K562 (cell line): ENCODE measurements at regions not wholly inside any gene's neighbourhood (a gene's known extent, or its start where the extent isn't known, plus 50 kb on each side); places are given as distances from the start of the nearest gene placed in this dataset.

ENCODE experiments used
- ATF7 ChIP-seq: fragments of 450-650 bp; IDR thresholded peaks from 2 replicates; pipeline ENCODE4 v1.7.1; 2014; ENCODE audit warnings: mild to moderate bottlenecking, moderate library complexity
- CC2D1A ChIP-seq: fragments of 450-650 bp; IDR thresholded peaks from 2 replicates; pipeline ENCODE4 v1.6.1; 2017; ENCODE audit warnings: mild to moderate bottlenecking
- GABPA ChIP-seq: fragments of 200-800 bp; sonication (Bioruptor generic); conservative IDR thresholded peaks from 2 replicates; pipeline ENCODE4 v1.6.1; 2016; ENCODE audit warnings: low read depth, missing genetic modification characterization, missing compliant biosample characterization
- POLR3A ChIP-seq: IDR thresholded peaks from 2 replicates; pipeline ENCODE4 v1.6.1; 2011; ENCODE audit warnings: borderline replicate concordance, mild to moderate bottlenecking, moderate library complexity; ENCODE audit not compliant: insufficient read length, insufficient read depth; ENCODE audit errors: extremely low read depth
- SP2 ChIP-seq: IDR thresholded peaks from 2 replicates; pipeline ENCODE4 v1.6.1; 2011; ENCODE audit warnings: mild to moderate bottlenecking, low read depth, low read length, moderate library complexity; ENCODE audit not compliant: poor library complexity, severe bottlenecking; ENCODE audit errors: extremely low read depth
- U2AF1 ChIP-seq: fragments of 200-400 bp; formaldehyde crosslinking; optimal IDR thresholded peaks from 2 replicates; pipeline ENCODE3; 2017; ENCODE audit warnings: mild to moderate bottlenecking, low read depth, low read length, moderate library complexity
- ZFP30 ChIP-seq: fragments of 250-450 bp; sonication (Bioruptor Pico); IDR thresholded peaks from 2 replicates; pipeline ENCODE4 v1.8.0; 2022; ENCODE audit warnings: moderate library complexity, mild to moderate bottlenecking, inconsistent platforms, borderline replicate concordance
- ZNF707 ChIP-seq: fragments of 250-450 bp; sonication (Bioruptor Pico); conservative IDR thresholded peaks from 2 replicates; pipeline ENCODE4 v1.8.0; 2022; ENCODE audit warnings: inconsistent platforms, mild to moderate bottlenecking, moderate library complexity
- ZZZ3 ChIP-seq: fragments of 450-650 bp; IDR thresholded peaks from 2 replicates; pipeline ENCODE4 v1.6.1; 2016; ENCODE audit warnings: antibody characterized with exemption, mild to moderate bottlenecking, moderate library complexity
- TF ChIP-seq, protein P1 (sequence below): sonication (generic); formaldehyde crosslinking; IDR thresholded peaks from 2 replicates; pipeline ENCODE4 v1.8.1; 2023; ENCODE audit warnings: mild to moderate bottlenecking, missing genetic modification reagents
- TF ChIP-seq, protein P2 (sequence below): fragments of 450-650 bp; IDR thresholded peaks from 2 replicates; pipeline ENCODE4 v1.6.1; 2016; ENCODE audit warnings: antibody characterized with exemption
- TF ChIP-seq, protein P3 (sequence below): sonication (generic); formaldehyde crosslinking; IDR thresholded peaks from 2 replicates; pipeline ENCODE4 v1.8.0; 2022; ENCODE audit warnings: mild to moderate bottlenecking, low read depth, missing genetic modification reagents
- TF ChIP-seq, protein P4 (sequence below), 3 experiments: IDR thresholded peaks in 2 of 3; conservative IDR thresholded peaks in 1 of 3; 2 replicates each; pipeline ENCODE4 v1.5.1; 2011 to 2012; ENCODE audit warnings: low read length in 3 of 3, mild to moderate bottlenecking in 3 of 3, control low read depth in 2 of 3, improper control_type of control experiment in 1 of 3, inconsistent platforms in 1 of 3, low read depth in 1 of 3, mixed read lengths in 1 of 3, moderate library complexity in 1 of 3; ENCODE audit not compliant: insufficient read depth in 2 of 3

DNA sequence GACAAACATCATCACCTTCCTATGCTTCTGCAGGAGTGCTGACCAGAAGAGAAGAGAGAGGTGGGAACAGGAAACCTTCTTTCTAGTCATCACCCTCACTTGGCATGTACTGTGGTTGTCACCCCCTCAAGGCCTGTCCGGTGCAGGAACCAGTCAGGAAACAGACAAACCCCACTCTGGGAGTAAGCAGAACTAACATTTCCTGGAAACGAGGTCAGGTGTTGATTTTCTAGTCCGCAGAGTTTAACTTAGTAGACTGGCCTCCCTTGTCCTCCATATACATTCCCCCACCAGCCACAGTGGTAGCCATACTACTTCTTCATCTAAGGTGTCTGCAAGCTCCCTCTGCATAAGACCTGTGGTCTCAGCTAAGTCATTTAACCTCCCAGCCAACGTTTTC is 80.7 kb upstream of the NCAM1 start:
- TF ChIP-seq GABPA (tag) (no peak), CC2D1A (no peak), U2AF1 (no peak), ZZZ3 (no peak), POLR3A (no peak), ATF7 (no peak), ZNF707 (CRISPR knock-in tag) (no peak), ZFP30 (CRISPR knock-in tag) (no peak), SP2 (no peak)
- TF ChIP-seq, protein P1, sequence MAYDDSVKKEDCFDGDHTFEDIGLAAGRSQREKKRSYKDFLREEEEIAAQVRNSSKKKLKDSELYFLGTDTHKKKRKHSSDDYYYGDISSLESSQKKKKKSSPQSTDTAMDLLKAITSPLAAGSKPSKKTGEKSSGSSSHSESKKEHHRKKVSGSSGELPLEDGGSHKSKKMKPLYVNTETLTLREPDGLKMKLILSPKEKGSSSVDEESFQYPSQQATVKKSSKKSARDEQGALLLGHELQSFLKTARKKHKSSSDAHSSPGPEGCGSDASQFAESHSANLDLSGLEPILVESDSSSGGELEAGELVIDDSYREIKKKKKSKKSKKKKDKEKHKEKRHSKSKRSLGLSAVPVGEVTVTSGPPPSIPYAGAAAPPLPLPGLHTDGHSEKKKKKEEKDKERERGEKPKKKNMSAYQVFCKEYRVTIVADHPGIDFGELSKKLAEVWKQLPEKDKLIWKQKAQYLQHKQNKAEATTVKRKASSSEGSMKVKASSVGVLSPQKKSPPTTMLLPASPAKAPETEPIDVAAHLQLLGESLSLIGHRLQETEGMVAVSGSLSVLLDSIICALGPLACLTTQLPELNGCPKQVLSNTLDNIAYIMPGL (CRISPR knock-in tag) = no peak
- TF ChIP-seq, protein P2, sequence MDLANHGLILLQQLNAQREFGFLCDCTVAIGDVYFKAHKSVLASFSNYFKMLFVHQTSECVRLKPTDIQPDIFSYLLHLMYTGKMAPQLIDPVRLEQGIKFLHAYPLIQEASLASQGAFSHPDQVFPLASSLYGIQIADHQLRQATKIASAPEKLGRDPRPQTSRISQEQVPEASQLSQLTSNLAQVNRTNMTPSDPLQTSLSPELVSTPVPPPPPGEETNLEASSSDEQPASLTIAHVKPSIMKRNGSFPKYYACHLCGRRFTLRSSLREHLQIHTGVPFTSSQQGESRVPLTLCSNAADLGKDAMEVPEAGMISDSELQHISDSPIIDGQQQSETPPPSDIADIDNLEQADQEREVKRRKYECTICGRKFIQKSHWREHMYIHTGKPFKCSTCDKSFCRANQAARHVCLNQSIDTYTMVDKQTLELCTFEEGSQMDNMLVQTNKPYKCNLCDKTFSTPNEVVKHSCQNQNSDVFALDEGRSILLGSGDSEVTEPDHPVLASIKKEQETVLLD = no peak
- TF ChIP-seq, protein P3, sequence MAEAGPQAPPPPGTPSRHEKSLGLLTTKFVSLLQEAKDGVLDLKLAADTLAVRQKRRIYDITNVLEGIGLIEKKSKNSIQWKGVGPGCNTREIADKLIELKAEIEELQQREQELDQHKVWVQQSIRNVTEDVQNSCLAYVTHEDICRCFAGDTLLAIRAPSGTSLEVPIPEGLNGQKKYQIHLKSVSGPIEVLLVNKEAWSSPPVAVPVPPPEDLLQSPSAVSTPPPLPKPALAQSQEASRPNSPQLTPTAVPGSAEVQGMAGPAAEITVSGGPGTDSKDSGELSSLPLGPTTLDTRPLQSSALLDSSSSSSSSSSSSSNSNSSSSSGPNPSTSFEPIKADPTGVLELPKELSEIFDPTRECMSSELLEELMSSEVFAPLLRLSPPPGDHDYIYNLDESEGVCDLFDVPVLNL (CRISPR knock-in tag) = no peak
- TF ChIP-seq, protein P4, sequence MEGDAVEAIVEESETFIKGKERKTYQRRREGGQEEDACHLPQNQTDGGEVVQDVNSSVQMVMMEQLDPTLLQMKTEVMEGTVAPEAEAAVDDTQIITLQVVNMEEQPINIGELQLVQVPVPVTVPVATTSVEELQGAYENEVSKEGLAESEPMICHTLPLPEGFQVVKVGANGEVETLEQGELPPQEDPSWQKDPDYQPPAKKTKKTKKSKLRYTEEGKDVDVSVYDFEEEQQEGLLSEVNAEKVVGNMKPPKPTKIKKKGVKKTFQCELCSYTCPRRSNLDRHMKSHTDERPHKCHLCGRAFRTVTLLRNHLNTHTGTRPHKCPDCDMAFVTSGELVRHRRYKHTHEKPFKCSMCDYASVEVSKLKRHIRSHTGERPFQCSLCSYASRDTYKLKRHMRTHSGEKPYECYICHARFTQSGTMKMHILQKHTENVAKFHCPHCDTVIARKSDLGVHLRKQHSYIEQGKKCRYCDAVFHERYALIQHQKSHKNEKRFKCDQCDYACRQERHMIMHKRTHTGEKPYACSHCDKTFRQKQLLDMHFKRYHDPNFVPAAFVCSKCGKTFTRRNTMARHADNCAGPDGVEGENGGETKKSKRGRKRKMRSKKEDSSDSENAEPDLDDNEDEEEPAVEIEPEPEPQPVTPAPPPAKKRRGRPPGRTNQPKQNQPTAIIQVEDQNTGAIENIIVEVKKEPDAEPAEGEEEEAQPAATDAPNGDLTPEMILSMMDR (IDR thresholded peaks at IDR 0.05 in 2 of 3, conservative IDR thresholded peaks at IDR 0.05 in 1 of 3; ENCODE audit: insufficient read depth in 2 of 3, low read depth in 1 of 3, low read length in 3 of 3) = no peak
